ENCODE measurements at regions not wholly inside any gene's neighbourhood (a gene's known extent, or its start where the extent isn't known, plus 50 kb on each side); places are given as distances from the start of the nearest gene placed in this dataset.

- Histone ChIP-seq H2AK5ac (ENCODE audit: low read depth, low read length) (no peak overlapping the region), H3K56ac (replicated peaks; ENCODE audit: insufficient read length, low read depth, low read length) (no peak overlapping the region), H3K27me3 (replicated peaks in 1 of 4; ENCODE audit: control insufficient read depth in 3 of 4, extremely low read depth in 1 of 4, insufficient read depth in 3 of 4, low read length in 3 of 4) (no peaks in the 10 kb centered on the region), H3K23ac (ENCODE audit: insufficient read length) (no peak overlapping the region), H2BK15ac (ENCODE audit: low read length) (no peak overlapping the region), H3K27ac (ENCODE audit: low read depth, low read length) (no peak overlapping the region), H3K79me1 (ENCODE audit: low read depth, low read length) (no peaks in the 10 kb centered on the region), H3K9me3 (ENCODE audit: insufficient read depth in 2 of 2, low read depth in 1 of 2, low read length in 1 of 2) (no peaks in the 10 kb centered on the region), H4K91ac (replicated peaks; ENCODE audit: insufficient read length, low read length) (no peak overlapping the region), H3K14ac (ENCODE audit: insufficient read length) (no peak overlapping the region), H2BK12ac (ENCODE audit: low read depth, low read length) (no peak overlapping the region), H2BK120ac (replicated peaks; ENCODE audit: low read depth, low read length) (no peak overlapping the region), H3K23me2 (ENCODE audit: low read depth, low read length) (no peaks in the 10 kb centered on the region), H4K5ac (ENCODE audit: insufficient read length, low read depth, low read length) (no peak overlapping the region), H3K4ac (replicated peaks; ENCODE audit: insufficient read length, low read depth, low read length) (no peak overlapping the region), H2AFZ (ENCODE audit: low read length) (no peak overlapping the region), H2BK20ac (ENCODE audit: low read length) (no peak overlapping the region), H3K4me3 (ENCODE audit: extremely low read depth in 1 of 4, insufficient read depth in 2 of 4, low read depth in 3 of 4, low read length in 4 of 4) (no peak overlapping the region), H3K36me3 (ENCODE audit: control insufficient read depth in 2 of 4, insufficient read depth in 4 of 4, low read length in 3 of 4) (no peaks in the 10 kb centered on the region), H2BK5ac (ENCODE audit: low read depth, low read length) (no peak overlapping the region), H3K4me1 (replicated peaks in 1 of 4; ENCODE audit: control insufficient read depth in 3 of 4, insufficient read depth in 4 of 4, low read length in 3 of 4) (no peaks in the 10 kb centered on the region; a peak in 1 of 7 replicates), H4K8ac (ENCODE audit: extremely low read depth, insufficient read depth, low read length) (no peak overlapping the region), H3K18ac (ENCODE audit: extremely low read depth, low read length) (no peak overlapping the region), H3K9ac (replicated peaks in 1 of 4; ENCODE audit: extremely low read depth in 1 of 4, low read depth in 3 of 4, low read length in 3 of 4) (no peak overlapping the region), H3K4me2 (ENCODE audit: insufficient read depth in 1 of 2, low read depth in 2 of 2, low read length in 2 of 2) (no peak overlapping the region), H3K79me2 (ENCODE audit: control insufficient read depth in 1 of 2, insufficient read depth in 2 of 2, low read length in 2 of 2) (no peaks in the 10 kb centered on the region), H4K20me1 (replicated peaks in 1 of 2; ENCODE audit: control insufficient read depth in 1 of 2, insufficient read depth in 2 of 2, low read length in 2 of 2) (peaks cover 0 to 1% of the 10 kb centered on the region in 2 experiments)
- no peak for FAIRE-seq
- ChIA-PET POLR2A (ENCODE audit: partially characterized antibody) (interaction anchor here (1.2 kb wide), 1 partner anchor 33 kb away, joined by 5 read pairs; no protein-coding TSS in a partner anchor), CTCF (ENCODE audit: partially characterized antibody) (interaction anchor here (0.6 kb wide), 1 partner anchor 203 kb away, joined by 3 read pairs; no protein-coding TSS in a partner anchor)
- 79% methylated on average over 3 of the region's 3 CpGs; no CpG with 5 or more reads in 1 of the 2 experiments for WGBS, 2 experiments (ENCODE audit: extremely low coverage in 1 of 2, insufficient coverage in 1 of 2, insufficient read length in 1 of 2, insufficient replicate concordance in 2 of 2, low coverage in 1 of 2, low lambda C conversion rate in 2 of 2, missing lambda C conversion rate in 1 of 2)
- no peak for DNase-seq (ENCODE audit: low read depth in 1 of 2, low spot score in 2 of 2)
- TF ChIP-seq EZH2 (IDR thresholded peaks at IDR 0.05; ENCODE audit: low read depth, low read length, severe bottlenecking) (no peak), CBX5 (IDR thresholded peaks at IDR 0.05; ENCODE audit: low read depth, low read length) (no peak)
Measured at GRCh38 chr17:14016858-14017257, 52.4 kb upstream of the COX10 start.

All from H1 (cell line).